NCI-H2107 treated with DMSO at 0.1 percent for 48 hours (cell line): ENCODE measurements at regions not wholly inside any gene's neighbourhood (a gene's known extent, or its start where the extent isn't known, plus 50 kb on each side); places are given as distances from the start of the nearest gene placed in this dataset.
"Not testable (repeated sequence)": the region's sequence is repeated elsewhere in the genome, so short reads cannot be mapped to it uniquely, and the experiment has no call there.

Experiments
- DNase-seq: peaks from one replicate; lab custom pipeline; 2025; ENCODE audit not compliant: unreplicated experiment; lab: John Stamatoyannopoulos, UW

GRCh38 chr18:73151086-73151485, 283.3 kb upstream of the NETO1 start:
- no peak for DNase-seq

- DNase-seq = no peak
These were observed 282.4 kb upstream of the NETO1 start for GRCh38 chr18:73150199-73150598.

- no peak for DNase-seq
These were observed 279.8 kb upstream of the NETO1 start for GRCh38 chr18:73147590-73147989.

GRCh38 chr18:73144030-73144429, 276.2 kb upstream of the NETO1 start:
- no peak for DNase-seq

GRCh38 chr18:73136134-73136533, 268.3 kb upstream of the NETO1 start:
- peak; percentile 44 for DNase-seq

GRCh38 chr18:73124175-73124574, 256.4 kb upstream of the NETO1 start:
- no peak for DNase-seq

GRCh38 chr18:73121207-73121606, 253.4 kb upstream of the NETO1 start:
- no peak for DNase-seq

- DNase-seq = no peak
These were observed 252.8 kb upstream of the NETO1 start for GRCh38 chr18:73120626-73121025.

- DNase-seq = no peak
These were observed 251.8 kb upstream of the NETO1 start for GRCh38 chr18:73119574-73119973.

- DNase-seq = no peak
These were observed 250.5 kb upstream of the NETO1 start for GRCh38 chr18:73118121-73118816.

- no peak for DNase-seq
These were observed 242.5 kb upstream of the NETO1 start for GRCh38 chr18:73110307-73110706.

GRCh38 chr18:73101977-73102376, 234.2 kb upstream of the NETO1 start:
- DNase-seq = no peak

GRCh38 chr18:73101491-73101890, 233.7 kb upstream of the NETO1 start:
- not testable (repeated sequence) for DNase-seq

GRCh38 chr18:73099759-73100158, 232.0 kb upstream of the NETO1 start:
- peak; percentile 66 for DNase-seq

GRCh38 chr18:73093687-73094250, 226.0 kb upstream of the NETO1 start:
- DNase-seq = no peak

GRCh38 chr18:73088445-73088844, 220.7 kb upstream of the NETO1 start:
- no peak for DNase-seq

- no peak for DNase-seq
These were observed 219.6 kb upstream of the NETO1 start for GRCh38 chr18:73087282-73087977.

GRCh38 chr18:73079920-73080319, 212.1 kb upstream of the NETO1 start:
- no peak for DNase-seq

- DNase-seq = no peak
These were observed 193.0 kb upstream of the NETO1 start for GRCh38 chr18:73060666-73061288.

GRCh38 chr18:73059280-73059679, 191.5 kb upstream of the NETO1 start:
- no peak for DNase-seq

GRCh38 chr18:73047688-73048087, 179.9 kb upstream of the NETO1 start:
- DNase-seq = no peak

- DNase-seq = no peak
These were observed 177.2 kb upstream of the NETO1 start for GRCh38 chr18:73045037-73045436.
